H1 (cell line): ENCODE measurements at regions not wholly inside any gene's neighbourhood (a gene's known extent, or its start where the extent isn't known, plus 50 kb on each side); places are given as distances from the start of the nearest gene placed in this dataset.

Source experiments
- SP4 ChIP-seq: IDR thresholded peaks from 2 replicates; pipeline ENCODE4 v1.6.1; 2012; ENCODE audit warnings: low read length, inconsistent platforms
- ZNF274 ChIP-seq: IDR thresholded peaks from 2 replicates; pipeline ENCODE4 v1.7.0; 2012; ENCODE audit warnings: low read length, borderline replicate concordance; ENCODE audit errors: extremely low read depth
- TF ChIP-seq, protein P1 (sequence below): IDR thresholded peaks from 2 replicates; pipeline ENCODE4 v1.6.1; 2012; ENCODE audit warnings: low read length, inconsistent platforms

DNA sequence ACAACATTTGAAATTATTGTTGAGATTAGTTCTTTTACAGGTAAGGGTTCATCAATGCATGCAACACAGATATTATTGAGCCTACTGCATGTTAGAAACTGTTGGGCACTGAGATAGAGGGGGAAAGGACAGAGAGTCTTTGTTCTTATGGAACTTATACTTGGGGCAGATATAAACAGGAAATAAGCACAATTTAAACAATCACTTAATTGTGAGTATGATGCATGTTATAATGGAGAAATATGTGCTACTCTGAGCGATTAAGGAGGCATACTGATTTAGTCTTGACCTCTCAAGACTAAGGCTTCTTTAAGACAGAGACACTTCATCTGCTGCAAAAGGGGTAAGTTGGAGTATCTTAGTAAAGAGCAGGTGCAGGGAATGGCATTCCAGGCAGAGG, 593.3 kb downstream of the CCSER2 start (continued):
- TF ChIP-seq ZNF274 (no peak), SP4 (no peak)
- TF ChIP-seq, protein P1, sequence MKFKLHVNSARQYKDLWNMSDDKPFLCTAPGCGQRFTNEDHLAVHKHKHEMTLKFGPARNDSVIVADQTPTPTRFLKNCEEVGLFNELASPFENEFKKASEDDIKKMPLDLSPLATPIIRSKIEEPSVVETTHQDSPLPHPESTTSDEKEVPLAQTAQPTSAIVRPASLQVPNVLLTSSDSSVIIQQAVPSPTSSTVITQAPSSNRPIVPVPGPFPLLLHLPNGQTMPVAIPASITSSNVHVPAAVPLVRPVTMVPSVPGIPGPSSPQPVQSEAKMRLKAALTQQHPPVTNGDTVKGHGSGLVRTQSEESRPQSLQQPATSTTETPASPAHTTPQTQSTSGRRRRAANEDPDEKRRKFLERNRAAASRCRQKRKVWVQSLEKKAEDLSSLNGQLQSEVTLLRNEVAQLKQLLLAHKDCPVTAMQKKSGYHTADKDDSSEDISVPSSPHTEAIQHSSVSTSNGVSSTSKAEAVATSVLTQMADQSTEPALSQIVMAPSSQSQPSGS = no peak
